ENCODE measurements at regions not wholly inside any gene's neighbourhood (a gene's known extent, or its start where the extent isn't known, plus 50 kb on each side); places are given as distances from the start of the nearest gene placed in this dataset.

GRCh38 chr4:53645108-53645507 lies 53.8 kb upstream of the LNX1 start:
- DNase-seq (ENCODE audit: extremely low read depth, insufficient read length) = no peak
- no peak for TF ChIP-seq CTCF (IDR thresholded peaks at IDR 0.05; ENCODE audit: insufficient read depth, low read length, poor library complexity, severe bottlenecking)
- no peak overlapping the region for H3K4me3 ChIP-seq (replicated peaks; ENCODE audit: low read depth, low read length)
- no peaks in the 10 kb centered on the region for H3K27me3 ChIP-seq (replicated peaks; ENCODE audit: control insufficient read depth, insufficient read depth, low read length)
- H3K36me3 ChIP-seq (ENCODE audit: control insufficient read depth, insufficient read depth, low read length) = no peaks in the 10 kb centered on the region

- DNase-seq (ENCODE audit: extremely low read depth, insufficient read length) = no peak
- H3K36me3 ChIP-seq (ENCODE audit: control insufficient read depth, insufficient read depth, low read length) = no peaks in the 10 kb centered on the region
- H3K27me3 ChIP-seq (replicated peaks; ENCODE audit: control insufficient read depth, insufficient read depth, low read length) = no peaks in the 10 kb centered on the region
- no peak overlapping the region for H3K4me3 ChIP-seq (replicated peaks; ENCODE audit: low read depth, low read length)
- TF ChIP-seq CTCF (IDR thresholded peaks at IDR 0.05; ENCODE audit: insufficient read depth, low read length, poor library complexity, severe bottlenecking) = no peak
These were observed 53.3 kb upstream of the LNX1 start for GRCh38 chr4:53644607-53645006.

Data from GM06990 (cell line).